Epithelial cell of esophagus (primary cell): ENCODE measurements at regions not wholly inside any gene's neighbourhood (a gene's known extent, or its start where the extent isn't known, plus 50 kb on each side); places are given as distances from the start of the nearest gene placed in this dataset.
A peak's percentile ranks its signal among the peaks of the same experiment; 100 is the strongest.

Experiments used
- DNase-seq: peaks from one replicate; pipeline ENCODE4 v3.0.0; 2010; ENCODE audit warnings: low read depth
- H3K4me3 ChIP-seq: 2 replicates; pipeline ENCODE4 v1.5.1; 2011; ENCODE audit warnings: mild to moderate bottlenecking, low read length, control low read depth
- TF ChIP-seq, protein P1 (sequence below): IDR thresholded peaks from 2 replicates; pipeline ENCODE4 v1.5.1; 2011; ENCODE audit warnings: low read depth, mild to moderate bottlenecking, low read length, control low read depth, inconsistent platforms; ENCODE audit not compliant: insufficient read depth; ENCODE audit errors: missing control alignments

DNA sequence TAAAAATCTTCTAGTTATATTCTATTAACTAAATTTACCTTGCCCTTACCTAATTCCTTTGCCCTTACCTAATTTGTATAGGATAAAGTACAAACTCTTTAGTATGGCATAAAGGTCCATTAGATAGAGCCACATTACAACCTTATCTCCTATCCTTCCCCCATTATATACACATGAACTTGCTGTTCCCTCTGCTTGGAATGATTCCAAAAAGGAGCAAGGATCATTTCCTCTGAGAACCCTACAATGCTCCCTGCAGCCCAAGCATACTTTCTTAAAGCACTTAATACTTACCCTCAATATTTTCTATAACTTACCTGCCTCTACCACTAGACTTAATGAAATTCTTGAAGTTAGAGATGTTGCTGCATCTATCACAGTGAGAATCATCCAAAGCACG lies 118.9 kb upstream of the CCDC54 start:
- DNase-seq, result no peak
- TF ChIP-seq, protein P1, sequence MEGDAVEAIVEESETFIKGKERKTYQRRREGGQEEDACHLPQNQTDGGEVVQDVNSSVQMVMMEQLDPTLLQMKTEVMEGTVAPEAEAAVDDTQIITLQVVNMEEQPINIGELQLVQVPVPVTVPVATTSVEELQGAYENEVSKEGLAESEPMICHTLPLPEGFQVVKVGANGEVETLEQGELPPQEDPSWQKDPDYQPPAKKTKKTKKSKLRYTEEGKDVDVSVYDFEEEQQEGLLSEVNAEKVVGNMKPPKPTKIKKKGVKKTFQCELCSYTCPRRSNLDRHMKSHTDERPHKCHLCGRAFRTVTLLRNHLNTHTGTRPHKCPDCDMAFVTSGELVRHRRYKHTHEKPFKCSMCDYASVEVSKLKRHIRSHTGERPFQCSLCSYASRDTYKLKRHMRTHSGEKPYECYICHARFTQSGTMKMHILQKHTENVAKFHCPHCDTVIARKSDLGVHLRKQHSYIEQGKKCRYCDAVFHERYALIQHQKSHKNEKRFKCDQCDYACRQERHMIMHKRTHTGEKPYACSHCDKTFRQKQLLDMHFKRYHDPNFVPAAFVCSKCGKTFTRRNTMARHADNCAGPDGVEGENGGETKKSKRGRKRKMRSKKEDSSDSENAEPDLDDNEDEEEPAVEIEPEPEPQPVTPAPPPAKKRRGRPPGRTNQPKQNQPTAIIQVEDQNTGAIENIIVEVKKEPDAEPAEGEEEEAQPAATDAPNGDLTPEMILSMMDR, result no peak
- no peak overlapping the region for H3K4me3 ChIP-seq

DNA sequence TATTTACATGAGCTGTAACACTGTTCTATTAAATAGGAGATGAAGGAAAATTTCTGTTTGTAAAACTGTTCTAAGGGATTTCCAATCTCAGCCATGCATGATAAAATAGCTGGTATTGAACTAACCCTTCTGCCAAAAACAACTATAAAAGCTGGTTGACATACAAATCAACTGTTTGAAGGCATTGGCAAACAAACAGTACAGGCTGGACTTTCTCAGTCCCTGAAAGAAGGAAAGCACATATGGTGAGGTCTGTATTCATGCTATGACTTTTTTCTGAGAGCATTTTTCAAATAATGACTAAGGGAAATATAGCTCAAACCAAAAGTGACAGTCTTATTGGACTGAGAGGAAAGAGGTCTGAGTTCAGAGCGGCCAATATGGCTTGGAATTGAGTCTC lies 117.0 kb upstream of the CCDC54 start:
- H3K4me3 ChIP-seq, result no peak overlapping the region
- TF ChIP-seq, protein P1, result no peak
- DNase-seq, result no peak

DNA sequence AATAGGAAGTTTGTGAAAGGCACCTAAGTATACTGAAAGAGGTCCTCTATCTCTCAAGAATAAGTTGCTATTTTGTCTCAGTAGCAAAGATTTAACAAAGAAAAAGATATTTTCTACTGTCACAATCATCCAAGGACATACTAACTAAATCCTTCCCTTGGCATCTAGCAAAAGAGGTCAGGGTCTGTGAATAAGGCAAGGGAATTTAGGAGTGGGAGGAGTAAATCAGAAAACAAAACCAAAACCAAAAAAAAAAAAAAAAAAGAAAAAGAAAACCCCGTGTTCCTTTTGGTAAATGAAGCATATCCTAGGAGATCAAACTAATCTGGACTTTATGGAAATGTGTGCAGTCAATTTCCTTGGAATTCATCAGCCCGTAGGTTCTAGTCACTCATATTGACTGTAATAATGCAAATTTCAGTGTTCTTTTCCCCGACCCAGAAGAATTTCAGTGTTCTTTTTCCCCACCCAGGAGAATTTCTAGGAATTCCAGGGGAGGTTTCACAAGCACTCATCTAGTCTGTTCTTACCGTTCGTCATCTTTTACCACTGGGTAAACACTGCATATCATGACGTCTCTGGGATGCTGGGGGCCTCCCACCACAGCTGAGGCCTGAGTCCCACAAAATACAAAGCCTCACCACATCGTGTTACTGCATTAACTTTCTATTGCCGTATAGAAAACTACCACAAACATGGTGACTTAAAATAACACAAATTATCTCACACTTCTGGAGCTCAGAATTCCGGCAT lies 113.8 kb upstream of the CCDC54 start:
- DNase-seq, result no peak
- no peak overlapping the region for H3K4me3 ChIP-seq
- TF ChIP-seq, protein P1, result no peak

DNA sequence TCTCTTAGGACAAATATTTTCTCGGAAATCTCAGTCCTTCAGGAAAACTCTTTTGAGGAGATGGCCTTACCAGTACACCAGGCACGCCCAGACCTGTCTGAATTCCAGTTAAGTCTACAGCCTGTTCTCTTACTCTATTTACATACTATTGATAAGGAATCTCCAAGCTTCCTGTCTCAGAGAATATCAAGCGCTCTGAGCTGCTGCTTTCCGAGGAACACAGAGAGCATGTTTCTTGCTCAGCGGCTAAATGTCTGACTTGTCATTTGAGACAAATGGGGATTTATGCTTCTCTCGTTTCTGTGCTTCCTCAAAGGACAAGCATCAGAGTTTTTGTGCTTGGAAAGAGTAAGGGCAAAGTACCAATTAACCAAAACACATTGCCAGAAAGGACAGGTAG lies 112.4 kb upstream of the CCDC54 start:
- no peak overlapping the region for H3K4me3 ChIP-seq
- peak; percentile 85 for DNase-seq
- TF ChIP-seq, protein P1, result no peak

DNA sequence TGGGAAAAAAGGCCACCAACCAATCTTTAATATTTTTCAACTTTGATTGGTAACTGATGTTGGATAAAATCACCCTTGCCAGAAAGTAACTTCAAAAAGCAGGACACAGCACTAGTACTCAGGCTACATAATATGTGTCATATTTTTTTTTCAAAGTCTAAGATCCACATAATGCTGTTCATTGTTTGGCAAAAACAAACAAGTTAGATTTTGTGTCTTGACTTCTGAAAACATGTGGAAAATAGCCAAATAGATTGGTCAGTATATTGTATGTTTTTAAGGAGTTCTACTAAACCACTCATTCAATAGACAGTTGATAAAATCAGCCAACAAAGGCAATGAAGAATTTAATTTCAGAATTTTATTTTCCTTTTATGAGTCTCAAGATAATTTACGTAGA lies 111.7 kb upstream of the CCDC54 start:
- no peak overlapping the region for H3K4me3 ChIP-seq
- no peak for DNase-seq
- TF ChIP-seq, protein P1, result no peak

DNA sequence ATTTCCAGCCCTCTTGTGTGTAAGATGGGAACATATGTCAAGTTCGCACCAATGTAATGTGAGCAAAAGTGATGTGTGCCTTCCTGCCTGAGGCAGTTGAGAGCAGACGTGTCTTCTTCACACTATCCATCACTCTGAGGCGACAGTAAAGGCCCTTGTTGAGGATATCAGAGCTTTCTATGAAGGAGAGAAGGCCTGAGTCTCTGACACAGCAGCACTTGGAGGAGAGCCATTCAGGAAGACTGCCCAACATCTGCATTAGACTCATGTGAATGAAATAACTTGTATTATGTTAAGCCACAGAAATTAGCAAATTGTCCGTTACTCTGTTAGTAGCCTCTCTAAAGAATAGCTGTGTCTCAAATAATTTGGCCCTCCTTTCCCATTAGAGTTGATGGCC lies 108.8 kb upstream of the CCDC54 start:
- TF ChIP-seq, protein P1, result no peak
- DNase-seq, result no peak
- no peak overlapping the region for H3K4me3 ChIP-seq

DNA sequence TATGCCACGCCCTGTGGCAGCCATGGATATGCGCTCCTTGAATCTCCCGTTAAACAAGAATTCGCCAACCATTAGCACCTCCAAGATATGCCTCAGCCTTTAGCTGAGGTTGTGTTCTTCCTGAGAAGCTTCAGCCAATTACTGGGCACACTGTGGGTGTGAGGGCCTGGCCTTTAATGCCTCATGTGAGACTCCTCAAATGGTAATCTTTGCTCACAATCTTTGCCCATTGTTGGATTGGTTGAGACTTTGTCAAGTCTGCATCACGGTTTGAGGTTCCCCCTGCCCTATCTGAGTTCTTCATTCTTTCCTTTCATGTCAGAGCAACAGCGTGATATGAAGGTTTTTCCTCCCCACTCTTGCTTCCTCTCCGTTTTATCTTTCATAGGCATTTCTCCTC lies 108.1 kb upstream of the CCDC54 start:
- H3K4me3 ChIP-seq, result no peak overlapping the region
- no peak for DNase-seq
- TF ChIP-seq, protein P1, result no peak
